ENCODE measurements at regions not wholly inside any gene's neighbourhood (a gene's known extent, or its start where the extent isn't known, plus 50 kb on each side); places are given as distances from the start of the nearest gene placed in this dataset.

- no peaks in the 10 kb centered on the region for H3K4me1 ChIP-seq (ENCODE audit: insufficient read depth, low read length)
- no peak for TF ChIP-seq CTCF (IDR thresholded peaks at IDR 0.05; ENCODE audit: borderline replicate concordance, extremely low read depth, low read length, poor library complexity, severe bottlenecking)
- TF ChIP-seq EZH2 (IDR thresholded peaks at IDR 0.05; ENCODE audit: borderline replicate concordance, low read depth, low read length, severe bottlenecking): no peak
- no peak overlapping the region for H3K4me2 ChIP-seq (ENCODE audit: insufficient read depth, low read length)
- ATAC-seq (ENCODE audit: insufficient read depth, low read depth): no peak
- H3K36me3 ChIP-seq (ENCODE audit: insufficient read depth, low read length): no peaks in the 10 kb centered on the region
- H2AFZ ChIP-seq (ENCODE audit: low read depth, low read length): no peak overlapping the region
- H3K4me3 ChIP-seq (ENCODE audit: low read depth in 1 of 2, low read length in 2 of 2): no peak overlapping the region
- H3K27me3 ChIP-seq (ENCODE audit: insufficient read depth, low read length, poor library complexity): no peaks in the 10 kb centered on the region
- H3K9ac ChIP-seq (ENCODE audit: low read depth, low read length): no peak overlapping the region
- no peak for DNase-seq
- H3K79me2 ChIP-seq (ENCODE audit: insufficient read depth, low read length): no peaks in the 10 kb centered on the region
- no peaks in the 10 kb centered on the region for H4K20me1 ChIP-seq (ENCODE audit: insufficient read depth, low read length)
- H3K27ac ChIP-seq (ENCODE audit: low read length): no peak overlapping the region
- H3K9me3 ChIP-seq (ENCODE audit: insufficient read depth, low read length, severe bottlenecking): no peaks in the 10 kb centered on the region
Observed at GRCh38 chr6:147674099-147674498, 165.6 kb downstream of the SAMD5 start.

GRCh38 chr6:147674794-147675193, 166.3 kb downstream of the SAMD5 start:
- Histone ChIP-seq H3K9me3 (ENCODE audit: insufficient read depth, low read length, severe bottlenecking) (no peaks in the 10 kb centered on the region), H3K4me3 (ENCODE audit: low read depth in 1 of 2, low read length in 2 of 2) (no peak overlapping the region), H3K36me3 (ENCODE audit: insufficient read depth, low read length) (no peaks in the 10 kb centered on the region), H4K20me1 (ENCODE audit: insufficient read depth, low read length) (no peaks in the 10 kb centered on the region), H3K79me2 (ENCODE audit: insufficient read depth, low read length) (no peaks in the 10 kb centered on the region), H3K27me3 (ENCODE audit: insufficient read depth, low read length, poor library complexity) (no peaks in the 10 kb centered on the region), H3K4me2 (ENCODE audit: insufficient read depth, low read length) (no peak overlapping the region), H2AFZ (ENCODE audit: low read depth, low read length) (no peak overlapping the region), H3K27ac (ENCODE audit: low read length) (no peak overlapping the region), H3K4me1 (ENCODE audit: insufficient read depth, low read length) (no peaks in the 10 kb centered on the region), H3K9ac (ENCODE audit: low read depth, low read length) (no peak overlapping the region)
- no peak for TF ChIP-seq EZH2 (IDR thresholded peaks at IDR 0.05; ENCODE audit: borderline replicate concordance, low read depth, low read length, severe bottlenecking)
- no peak for TF ChIP-seq CTCF (IDR thresholded peaks at IDR 0.05; ENCODE audit: borderline replicate concordance, extremely low read depth, low read length, poor library complexity, severe bottlenecking)
- no peak for DNase-seq
- ATAC-seq (ENCODE audit: insufficient read depth, low read depth): no peak

- DNase-seq: no peak
- Histone ChIP-seq H3K27ac (ENCODE audit: low read length) (no peak overlapping the region), H3K4me1 (ENCODE audit: insufficient read depth, low read length) (no peaks in the 10 kb centered on the region), H3K4me3 (ENCODE audit: low read depth in 1 of 2, low read length in 2 of 2) (no peak overlapping the region), H3K27me3 (ENCODE audit: insufficient read depth, low read length, poor library complexity) (no peaks in the 10 kb centered on the region), H3K36me3 (ENCODE audit: insufficient read depth, low read length) (no peaks in the 10 kb centered on the region), H3K4me2 (ENCODE audit: insufficient read depth, low read length) (no peak overlapping the region), H4K20me1 (ENCODE audit: insufficient read depth, low read length) (no peaks in the 10 kb centered on the region), H3K9ac (ENCODE audit: low read depth, low read length) (no peak overlapping the region), H3K79me2 (ENCODE audit: insufficient read depth, low read length) (no peaks in the 10 kb centered on the region), H3K9me3 (ENCODE audit: insufficient read depth, low read length, severe bottlenecking) (no peaks in the 10 kb centered on the region), H2AFZ (ENCODE audit: low read depth, low read length) (no peak overlapping the region)
- TF ChIP-seq CTCF (IDR thresholded peaks at IDR 0.05; ENCODE audit: borderline replicate concordance, extremely low read depth, low read length, poor library complexity, severe bottlenecking) (no peak), EZH2 (IDR thresholded peaks at IDR 0.05; ENCODE audit: borderline replicate concordance, low read depth, low read length, severe bottlenecking) (no peak)
- no peak for ATAC-seq (ENCODE audit: insufficient read depth, low read depth)
Observed at GRCh38 chr6:147675281-147675680, 166.8 kb downstream of the SAMD5 start.
